22Rv1 (cell line): ENCODE measurements at regions not wholly inside any gene's neighbourhood (a gene's known extent, or its start where the extent isn't known, plus 50 kb on each side); places are given as distances from the start of the nearest gene placed in this dataset.

Experiments
- CTCF ChIP-seq: fragments of 450-650 bp; IDR thresholded peaks from 2 replicates; pipeline ENCODE4 v1.5.1; 2017; ENCODE audit warnings: mild to moderate bottlenecking
- ZFX ChIP-seq: fragments of 450-650 bp; IDR thresholded peaks from 2 replicates; pipeline ENCODE4 v1.6.1; 2017; ENCODE audit warnings: antibody characterized with exemption, borderline replicate concordance

- TF ChIP-seq CTCF = no peak
- no peak for TF ChIP-seq ZFX
These were observed 97.0 kb upstream of the GRIP1 start for GRCh38 chr12:66775871-66776270.
